Activated T-cell treated with anti-CD3 and anti-CD28 coated beads for 48 hours (primary cell): ENCODE measurements at regions not wholly inside any gene's neighbourhood (a gene's known extent, or its start where the extent isn't known, plus 50 kb on each side); places are given as distances from the start of the nearest gene placed in this dataset.

Experiments
- DNase-seq: peaks from one replicate; pipeline ENCODE4 v3.0.0-alpha.2; 2020; ENCODE audit warnings: low read depth

DNA sequence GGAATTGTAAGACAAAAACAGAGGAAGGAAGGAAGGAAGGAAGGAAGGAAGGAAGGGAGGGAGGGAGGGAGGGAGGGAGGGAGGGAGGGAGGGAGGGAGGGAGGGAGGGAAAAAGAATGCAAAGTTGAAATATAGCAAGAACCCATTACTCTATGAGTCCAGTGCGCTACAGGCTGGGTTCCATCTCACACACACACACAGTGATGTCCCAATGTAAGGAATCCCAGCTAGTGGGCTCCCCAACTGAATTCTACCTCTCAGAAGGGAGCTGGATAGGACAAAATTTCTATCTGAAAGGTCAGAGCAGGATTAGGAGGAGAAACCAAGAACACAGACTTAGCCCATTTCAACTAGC, 173.4 kb downstream of the DAD1 start:
- no peak for DNase-seq

DNA sequence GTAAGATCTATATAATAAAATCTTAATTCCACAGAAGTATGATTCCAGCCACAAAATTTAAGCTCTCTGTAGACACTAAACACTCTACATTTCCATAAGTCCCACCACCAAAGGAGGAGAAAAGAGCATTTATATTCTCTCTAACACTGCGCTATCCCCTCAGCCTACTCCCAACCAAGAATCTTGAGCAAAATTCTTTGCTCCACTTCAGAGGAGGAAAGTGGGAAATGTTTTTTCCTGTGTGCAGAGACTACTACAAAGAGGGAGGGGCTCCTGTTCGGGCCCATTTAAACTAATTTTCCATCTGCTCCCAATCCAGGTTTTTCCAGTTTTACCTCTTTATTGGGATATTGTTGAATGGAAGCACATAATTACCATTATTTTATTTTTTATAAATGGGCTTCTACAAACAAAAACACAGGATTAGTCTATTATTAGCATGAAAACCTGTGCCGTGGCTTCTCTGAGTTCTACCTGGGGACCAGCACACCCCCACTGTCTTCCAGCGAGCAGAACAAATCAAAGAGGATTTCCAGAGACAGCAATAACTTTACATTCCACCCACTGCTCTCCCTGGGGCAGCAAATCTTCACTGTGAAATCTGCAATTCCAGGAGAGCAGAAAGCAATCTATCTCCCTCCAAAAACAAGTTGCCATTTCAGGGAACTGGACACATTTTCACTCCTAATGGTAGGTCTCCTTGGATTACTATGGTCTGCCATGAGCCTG, 174.0 kb downstream of the DAD1 start:
- DNase-seq = no peak

DNA sequence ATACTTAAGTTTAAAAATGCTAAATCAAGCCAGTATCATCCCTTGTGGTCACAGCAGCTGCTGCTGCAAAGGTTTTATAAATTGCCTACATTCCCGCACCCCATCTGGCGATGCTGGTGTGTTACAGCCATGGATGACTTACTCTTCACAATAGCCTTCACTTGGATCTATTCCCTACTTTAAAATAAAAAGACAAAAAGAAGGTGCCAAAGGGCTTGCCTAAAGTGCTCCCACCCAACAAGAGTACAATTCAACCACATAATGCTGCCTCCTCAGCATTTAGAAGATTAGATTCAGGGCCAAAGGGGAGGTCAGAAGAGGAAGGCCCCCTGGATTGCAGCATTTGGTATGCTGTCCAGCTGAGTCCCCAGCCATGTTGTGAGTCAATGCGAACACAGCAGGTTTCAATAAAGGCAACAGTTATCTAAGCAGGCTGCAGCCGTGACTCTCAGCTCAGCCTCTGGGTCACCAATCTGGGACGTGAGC, 176.1 kb downstream of the DAD1 start:
- no peak for DNase-seq

DNA sequence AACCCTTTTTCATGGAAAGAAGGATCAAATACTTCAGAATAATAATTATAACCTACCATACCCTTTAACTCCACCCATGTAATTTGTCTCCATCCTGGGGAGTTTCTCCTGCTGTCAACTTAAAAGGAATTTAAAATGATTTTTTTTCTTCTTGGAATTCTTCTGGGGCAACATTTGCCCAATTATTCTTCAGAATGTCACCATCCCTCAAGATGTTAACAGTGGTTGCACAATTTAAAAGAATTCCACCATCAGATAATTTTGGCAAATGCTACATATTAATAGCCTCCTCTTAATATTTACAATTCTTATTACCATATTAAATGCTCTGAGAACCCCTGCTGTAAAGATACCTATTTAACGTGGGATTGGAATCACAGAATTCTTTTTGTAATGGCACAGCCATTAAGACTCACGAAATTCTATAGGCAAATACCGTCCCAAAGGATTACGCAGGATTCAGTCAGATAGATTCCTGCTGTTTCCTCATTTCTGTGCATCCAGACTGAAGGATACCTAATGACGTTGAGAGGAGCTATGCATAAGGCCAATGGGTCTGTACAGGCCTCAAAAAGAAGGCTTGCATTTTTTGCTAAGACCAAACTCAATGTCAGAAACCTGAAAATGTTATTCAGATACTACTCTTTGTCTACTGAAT, 177.5 kb downstream of the DAD1 start:
- no peak for DNase-seq

DNA sequence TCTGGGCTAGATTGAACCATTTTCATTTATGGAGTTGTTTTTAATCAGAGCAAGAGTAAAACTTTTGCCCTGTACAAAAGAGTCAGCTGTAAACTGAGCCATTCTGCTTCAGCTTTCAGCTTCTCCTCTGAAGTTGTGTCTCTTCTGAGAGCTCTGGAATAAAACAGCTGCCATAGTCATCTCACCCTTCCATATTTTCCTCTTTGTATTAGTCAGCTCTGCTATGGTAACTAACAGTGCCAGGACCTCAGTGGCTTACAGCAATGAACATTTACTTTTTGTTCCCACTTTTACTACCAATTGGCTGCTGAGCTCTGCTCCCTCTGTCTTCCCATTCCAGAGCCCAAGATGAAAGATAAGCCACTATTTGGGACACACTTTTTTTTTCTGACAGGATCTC, 178.5 kb downstream of the DAD1 start:
- no peak for DNase-seq

DNA sequence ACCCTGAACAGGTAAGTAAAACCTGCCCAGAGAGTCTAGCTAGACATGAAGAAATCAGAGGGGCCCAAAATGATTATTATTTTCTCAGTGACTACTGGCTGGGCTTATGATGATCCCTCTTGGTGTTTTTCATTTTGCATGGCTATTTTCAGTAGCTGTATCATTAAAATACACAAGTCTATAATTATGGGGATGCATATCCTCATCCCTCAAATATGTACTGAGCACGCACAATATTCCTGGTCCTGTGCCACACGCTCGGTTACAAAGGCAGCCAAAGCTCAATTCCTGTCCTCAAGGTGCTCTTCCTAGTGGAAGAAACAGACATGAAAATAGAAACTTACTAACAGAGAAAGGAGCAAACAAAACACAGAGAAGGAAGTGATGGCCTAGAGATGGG, 180.0 kb downstream of the DAD1 start:
- no peak for DNase-seq

DNA sequence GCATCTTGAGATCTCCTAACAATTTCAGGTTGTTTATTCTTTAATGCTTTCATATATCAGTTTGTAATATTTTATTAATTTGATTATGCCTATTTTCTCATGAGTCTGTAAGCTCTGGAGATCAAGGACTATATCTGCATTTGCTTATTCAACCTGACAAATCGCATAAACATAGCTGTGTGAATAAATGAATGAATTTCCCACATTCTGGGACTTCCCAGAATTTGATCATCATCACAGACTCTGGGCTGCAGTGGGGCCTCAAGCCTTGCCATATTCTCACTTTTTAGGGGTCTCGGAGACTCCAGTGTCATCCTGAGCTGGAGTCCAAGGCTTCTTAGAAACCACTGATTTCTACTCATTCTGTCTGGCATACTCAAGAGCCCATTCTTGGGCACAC, 180.5 kb downstream of the DAD1 start:
- no peak for DNase-seq

DNA sequence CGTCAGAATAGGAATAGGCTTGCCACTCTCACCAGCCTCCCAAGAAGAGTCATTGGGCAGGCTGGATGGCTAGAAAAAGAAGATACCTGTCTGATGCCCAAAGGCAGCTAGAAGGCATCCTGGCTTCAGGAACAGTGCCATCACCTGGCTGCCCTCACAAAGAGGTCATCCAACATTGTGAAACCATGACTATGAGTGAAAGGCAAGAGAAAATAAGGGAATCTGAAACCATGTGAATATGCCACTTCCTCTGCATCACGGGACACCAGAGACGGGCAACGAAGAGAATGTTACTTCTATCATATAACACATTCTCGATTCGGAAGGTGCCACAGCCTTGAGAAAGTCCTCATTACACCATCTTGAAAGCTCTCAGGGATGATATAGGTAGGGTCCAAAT, 182.0 kb downstream of the DAD1 start:
- no peak for DNase-seq

DNA sequence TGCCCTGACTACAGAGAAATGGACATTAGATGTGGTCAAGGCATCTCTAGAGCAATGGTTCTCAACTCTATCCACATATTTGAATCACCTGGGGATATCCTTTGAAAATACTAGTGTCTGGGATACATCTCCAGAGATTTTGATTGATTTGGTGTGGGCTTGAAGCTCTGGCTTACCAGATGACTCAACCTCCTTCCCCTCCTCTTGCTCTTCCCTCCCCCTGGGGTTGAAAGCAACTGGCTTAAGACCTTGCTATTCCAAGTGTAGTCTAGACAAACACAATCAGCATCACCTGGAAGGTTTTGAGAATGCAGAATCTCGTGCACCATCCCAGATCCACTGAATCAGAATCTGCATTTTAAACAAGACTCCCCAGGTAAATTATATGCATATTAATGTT, 183.8 kb downstream of the DAD1 start:
- DNase-seq = no peak

DNA sequence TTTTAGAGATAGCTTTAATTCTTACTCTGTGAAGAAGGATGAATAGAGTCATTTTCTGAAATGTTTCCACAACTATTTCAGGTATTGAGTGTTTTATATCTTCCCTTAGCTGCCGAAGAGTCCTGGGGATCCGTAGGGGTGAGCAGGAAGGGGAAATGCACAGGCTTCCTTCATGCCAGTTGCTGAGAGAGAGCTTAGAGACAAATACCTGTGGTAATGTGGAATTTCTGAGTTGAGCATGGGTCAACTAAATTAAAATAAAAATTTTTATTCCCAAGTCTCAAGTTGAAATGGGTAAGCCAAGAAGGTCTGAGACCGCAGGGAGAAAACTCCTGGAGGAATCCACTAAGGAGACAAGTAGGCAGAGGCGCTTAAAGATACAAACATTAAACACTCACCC, 185.7 kb downstream of the DAD1 start:
- no peak for DNase-seq

DNA sequence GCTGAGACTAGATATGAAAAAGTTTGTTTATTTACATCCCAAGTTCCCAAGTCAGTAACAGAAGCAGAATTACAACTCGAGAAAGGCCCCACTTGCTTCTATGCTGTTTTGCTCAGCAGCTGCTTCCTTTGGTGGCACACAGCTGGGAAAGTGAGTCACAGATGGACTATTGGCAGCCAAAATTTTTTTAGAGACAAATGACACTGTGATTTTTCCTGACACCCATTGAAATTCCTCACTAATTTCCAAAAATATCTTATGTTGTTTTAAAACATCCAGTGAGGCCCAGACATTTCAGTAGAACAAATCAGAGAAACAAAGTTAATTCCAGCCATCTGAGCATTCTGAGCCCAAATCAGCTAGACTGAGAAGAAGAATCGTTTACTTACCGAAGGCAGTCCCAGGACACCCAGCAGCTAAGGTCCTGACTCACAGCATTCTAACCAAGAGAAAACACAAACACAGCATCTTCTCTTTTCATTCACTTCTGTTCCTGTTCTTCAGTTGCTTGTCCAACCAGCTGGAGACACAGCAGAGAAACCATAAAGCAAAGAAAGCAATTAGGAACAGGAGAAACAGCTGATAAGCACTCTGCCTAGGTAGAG, 188.3 kb downstream of the DAD1 start:
- DNase-seq = no peak

DNA sequence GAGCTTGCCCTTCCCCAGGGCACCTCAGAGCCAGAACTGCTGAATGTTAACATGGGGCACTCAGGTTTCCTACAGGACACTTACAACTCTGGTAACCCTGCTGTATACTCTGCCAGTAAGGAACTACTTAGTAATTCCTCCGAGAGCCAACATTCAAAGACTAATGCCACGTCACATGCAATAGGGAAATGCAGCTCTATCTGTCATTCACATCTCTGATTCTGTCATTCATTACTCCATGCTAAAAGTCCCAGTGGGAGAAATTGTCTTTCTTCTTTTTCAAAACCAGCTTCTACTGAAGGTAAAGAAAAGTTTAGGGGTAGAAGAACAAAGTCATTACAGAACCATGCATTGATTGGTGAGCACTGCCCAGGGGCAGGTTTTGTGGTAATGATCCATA, 189.2 kb downstream of the DAD1 start:
- DNase-seq = no peak

DNA sequence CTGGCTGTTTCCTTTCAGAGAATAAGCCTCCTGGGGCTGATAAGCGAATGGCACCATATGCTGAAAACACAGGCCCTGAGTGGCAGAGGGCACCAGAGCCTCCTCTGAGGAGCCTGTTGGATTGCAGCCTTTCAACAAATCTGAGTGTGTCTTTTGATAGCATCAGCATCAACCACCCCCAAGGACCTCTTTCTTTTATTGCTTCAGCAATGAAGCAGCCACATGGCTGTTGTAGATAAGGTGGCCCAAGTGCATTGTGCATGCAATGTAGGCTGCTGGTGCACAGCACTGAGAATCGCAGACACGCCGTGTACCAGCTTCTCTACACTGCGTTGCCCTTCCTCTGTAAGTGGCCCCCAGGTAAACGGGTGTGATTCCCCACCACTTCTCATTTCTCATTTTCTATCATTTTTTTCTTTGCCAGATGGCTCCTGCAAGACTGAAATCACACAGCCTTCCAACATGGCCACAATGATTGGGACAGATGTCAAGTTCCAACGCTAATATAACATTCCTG, 191.7 kb downstream of the DAD1 start:
- no peak for DNase-seq

DNA sequence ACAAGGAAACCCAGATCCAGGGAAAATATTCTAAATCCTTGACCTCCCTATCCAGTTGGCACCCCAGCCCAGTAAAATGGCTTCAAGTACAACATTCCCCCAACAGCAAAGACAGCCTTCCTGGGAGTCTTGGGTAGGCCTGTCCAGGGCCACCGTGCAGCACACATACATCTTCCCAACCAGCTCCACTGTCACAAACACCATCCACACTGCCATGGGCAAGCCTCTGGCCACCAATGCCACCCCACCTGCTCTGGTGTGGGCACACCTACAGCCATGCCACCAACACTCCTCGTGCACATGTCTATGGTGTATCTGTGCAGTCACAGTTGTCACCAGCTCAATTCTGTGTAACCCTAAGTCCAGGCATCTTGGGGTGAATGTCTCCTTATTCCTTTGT, 193.2 kb downstream of the DAD1 start:
- no peak for DNase-seq

DNA sequence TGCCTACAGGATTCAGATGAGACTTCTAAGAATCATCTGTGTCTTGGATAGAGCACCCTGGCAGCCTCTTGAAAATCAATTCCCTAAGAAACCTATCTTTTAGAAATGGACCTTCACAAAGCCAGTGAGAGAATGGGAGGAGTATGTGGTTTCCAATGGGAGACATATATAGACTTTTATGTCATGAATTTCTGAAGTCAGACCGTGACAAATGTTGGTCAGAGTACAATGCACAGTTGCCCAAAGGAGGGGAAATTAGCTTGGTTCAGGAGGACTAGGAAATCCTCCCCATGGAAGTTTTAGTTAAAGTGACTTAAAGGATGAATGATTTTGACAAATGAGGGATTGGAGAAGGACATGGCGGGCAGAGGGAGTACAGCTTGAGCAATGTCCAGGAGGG, 194.4 kb downstream of the DAD1 start:
- DNase-seq = no peak

DNA sequence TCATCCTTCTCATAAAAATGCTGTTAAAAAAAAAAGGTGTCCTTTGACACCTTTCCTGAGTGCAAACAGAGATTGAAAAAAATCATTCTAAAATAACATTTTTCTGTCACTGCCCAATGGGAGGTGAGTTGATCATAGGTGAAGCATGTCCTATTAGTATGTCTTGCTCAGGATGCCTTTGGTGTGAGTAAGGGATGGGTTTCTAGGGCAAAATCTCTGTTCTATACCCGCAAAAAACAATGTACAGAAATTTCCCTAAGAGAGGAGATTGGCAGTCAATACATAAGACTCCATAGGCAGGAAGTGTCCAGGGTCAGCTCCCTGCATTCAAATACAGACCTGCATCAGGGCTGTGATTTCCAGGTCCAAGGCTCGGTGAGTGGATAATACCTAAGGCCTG, 195.2 kb downstream of the DAD1 start:
- DNase-seq = no peak

DNA sequence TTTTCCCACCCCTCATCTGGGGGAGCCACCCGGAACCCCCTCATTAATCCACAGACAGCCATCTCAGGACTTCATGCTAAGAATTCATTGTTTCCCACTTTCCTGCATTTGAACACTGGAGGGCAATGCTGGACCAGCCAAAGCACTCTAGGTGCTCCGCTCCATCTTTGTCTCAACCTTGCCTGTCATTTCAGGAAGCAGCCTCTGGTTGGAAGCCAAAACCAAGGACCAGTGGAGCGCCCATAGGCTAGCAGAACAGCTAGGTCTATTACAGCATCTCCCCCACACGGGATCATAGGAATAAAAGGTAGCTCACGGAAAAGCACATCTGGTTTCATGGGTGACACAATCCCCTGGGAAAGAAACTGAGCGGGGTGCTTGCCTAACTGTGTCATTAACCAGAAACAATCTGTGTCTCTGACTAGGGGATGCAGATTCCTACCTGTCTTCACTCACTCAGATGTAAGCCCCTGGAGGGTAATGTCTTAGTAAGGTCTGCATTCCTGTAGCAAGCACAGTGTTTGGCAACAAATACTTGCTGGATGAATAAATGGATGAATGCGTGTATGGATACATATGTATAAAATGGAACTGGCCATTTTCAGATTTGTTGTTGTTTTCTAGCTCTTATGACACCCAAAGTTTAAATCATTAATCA, 197.0 kb downstream of the DAD1 start:
- no peak for DNase-seq

DNA sequence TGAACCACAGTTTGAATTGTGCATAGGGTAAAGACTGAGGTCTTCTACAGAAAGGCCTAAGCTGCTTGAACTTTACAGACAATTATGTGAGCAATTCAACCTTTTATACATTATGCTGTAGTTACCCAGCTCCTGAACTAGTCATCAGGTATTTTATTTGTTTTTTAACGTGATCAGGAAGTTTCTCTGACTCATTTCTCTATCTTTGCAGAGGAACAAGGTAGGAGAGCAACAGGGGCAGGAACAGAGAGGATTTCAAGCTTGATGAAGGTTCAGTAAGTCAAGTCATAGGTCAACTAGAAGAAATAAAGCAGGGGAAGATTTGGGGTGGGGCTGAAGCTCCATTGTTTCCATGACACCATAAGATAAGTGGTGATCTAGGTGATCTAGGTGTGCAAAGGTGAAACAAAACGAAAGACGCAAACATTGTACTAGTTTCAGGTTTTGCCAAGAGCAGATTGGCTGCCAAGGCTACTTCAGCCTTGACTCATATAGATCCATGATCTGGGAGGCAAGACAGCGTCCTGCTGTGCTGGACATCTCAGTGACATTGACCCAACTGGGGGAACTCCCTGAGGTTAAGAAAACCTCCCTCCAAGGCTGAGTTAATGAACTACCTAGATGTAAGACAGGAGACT, 198.1 kb downstream of the DAD1 start:
- no peak for DNase-seq

DNA sequence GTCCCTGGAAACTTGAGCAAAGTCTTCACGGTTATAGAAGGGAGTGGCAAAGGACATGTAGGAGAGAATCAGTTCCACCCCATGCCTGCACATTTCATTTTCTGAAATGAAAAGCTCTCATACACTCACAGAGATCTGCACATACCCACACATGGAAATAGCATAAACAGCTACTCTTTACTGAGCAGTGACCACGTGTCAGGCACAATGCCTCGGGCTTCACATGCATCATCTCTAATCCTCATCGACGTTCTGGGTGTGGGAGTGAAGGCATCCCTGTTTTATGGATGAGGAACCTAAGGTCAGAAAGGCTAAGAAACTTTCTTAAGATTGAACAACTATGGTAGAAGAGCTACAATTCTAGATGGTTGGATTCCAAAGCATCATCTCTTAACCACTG, 198.8 kb downstream of the DAD1 start:
- no peak for DNase-seq

DNA sequence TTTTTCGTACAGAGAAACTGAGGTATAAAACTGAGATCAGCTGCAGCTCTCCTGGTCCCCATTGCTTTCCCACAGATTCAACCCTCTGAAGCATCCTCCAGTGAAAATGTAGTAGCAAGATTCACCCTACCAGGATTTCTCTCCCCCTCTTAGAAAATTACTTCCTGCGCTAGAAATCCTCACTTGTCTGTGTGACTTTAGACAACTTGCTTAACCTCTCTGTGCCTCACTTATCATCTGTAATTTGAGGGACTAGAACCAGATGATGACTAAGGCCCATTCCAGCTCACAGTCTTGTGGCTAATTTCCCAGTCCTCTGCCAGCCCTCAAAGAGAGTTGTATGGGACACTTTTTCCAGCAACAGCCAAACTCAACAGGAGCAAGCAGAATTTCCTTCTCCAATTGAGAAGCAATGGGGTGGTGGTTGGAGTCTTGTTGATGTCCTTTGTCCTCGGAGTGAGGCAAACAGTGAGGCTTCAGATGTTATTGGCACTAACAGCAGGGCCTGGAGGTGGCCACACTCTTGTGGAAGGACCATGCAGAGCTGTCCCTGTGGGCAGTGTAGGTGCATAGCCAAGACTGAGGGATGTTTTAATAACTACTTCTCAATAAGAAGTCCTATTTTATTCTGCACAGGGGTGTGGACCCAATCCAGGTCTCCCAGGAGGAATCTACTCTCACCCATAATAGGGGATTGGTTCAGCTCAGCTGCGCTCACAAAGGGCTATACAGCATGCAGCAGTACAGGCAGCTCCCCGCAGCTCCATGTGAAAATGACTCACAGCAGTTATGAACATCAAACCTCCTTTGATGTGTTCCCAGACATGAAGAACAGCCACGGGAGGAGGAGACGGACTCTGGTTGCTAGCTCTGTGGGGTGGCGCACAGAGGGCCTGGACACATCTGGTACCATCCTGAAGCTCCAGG, 200.1 kb downstream of the DAD1 start:
- no peak for DNase-seq

DNA sequence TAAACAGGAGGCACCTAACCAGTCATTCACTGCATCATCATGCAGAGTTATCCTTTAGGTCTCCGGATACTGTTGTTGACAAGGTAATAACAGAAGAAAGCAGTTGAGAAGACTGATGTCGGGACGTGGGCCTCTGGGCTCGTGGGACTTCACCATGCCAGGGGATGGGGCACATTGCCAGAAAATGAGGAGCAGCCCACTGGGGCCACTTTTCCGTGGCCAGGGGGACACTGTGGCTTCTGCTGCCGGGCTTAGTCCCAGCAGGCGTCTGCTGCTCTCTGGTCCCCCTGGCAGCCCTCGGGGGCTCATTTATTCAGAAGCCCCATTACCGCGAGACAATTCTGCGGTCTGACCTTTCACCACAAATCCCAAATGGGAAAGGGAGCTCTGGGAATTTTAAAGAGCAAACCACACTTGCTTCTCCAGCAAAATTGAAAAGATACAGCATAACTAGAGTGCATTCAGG, 201.2 kb downstream of the DAD1 start:
- no peak for DNase-seq
